Breast epithelium (tissue), 3 donors: ENCODE measurements at regions not wholly inside any gene's neighbourhood (a gene's known extent, or its start where the extent isn't known, plus 50 kb on each side); places are given as distances from the start of the nearest gene placed in this dataset.

Experiments used
- POLR2AphosphoS5 ChIP-seq, 3 donors: sonication (generic); formaldehyde crosslinking; IDR thresholded peaks; one replicate each; pipeline ENCODE4 v1.6.1; 2017; ENCODE audit warnings: antibody characterized with exemption in 3 of 3
- TF ChIP-seq, protein P1 (sequence below), 3 donors: fragments of 450-650 bp; IDR thresholded peaks; one replicate each; pipeline ENCODE4 v1.5.1; 2016 to 2017; ENCODE audit warnings: antibody characterized with exemption in 3 of 3, mild to moderate bottlenecking in 3 of 3, moderate library complexity in 3 of 3

DNA sequence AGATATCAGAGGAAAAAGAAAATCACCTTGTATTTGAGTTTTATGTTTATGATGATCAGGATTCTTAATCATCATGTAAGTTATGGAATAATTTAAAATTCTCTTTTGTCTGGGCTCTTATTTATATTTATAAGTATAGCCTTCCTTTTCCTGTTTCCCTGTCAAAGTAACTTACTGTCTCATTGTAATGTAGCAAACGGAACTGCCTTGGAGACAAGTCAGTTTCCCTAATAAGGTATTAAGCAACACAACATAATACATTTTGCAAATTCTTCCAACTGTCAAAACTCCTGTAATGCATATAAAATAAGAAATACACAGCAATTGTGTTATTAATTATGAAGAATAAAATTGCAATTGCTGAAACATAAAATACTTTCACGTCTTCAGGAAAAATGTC, 463.2 kb downstream of the MAT2B start:
- TF ChIP-seq, protein P1, sequence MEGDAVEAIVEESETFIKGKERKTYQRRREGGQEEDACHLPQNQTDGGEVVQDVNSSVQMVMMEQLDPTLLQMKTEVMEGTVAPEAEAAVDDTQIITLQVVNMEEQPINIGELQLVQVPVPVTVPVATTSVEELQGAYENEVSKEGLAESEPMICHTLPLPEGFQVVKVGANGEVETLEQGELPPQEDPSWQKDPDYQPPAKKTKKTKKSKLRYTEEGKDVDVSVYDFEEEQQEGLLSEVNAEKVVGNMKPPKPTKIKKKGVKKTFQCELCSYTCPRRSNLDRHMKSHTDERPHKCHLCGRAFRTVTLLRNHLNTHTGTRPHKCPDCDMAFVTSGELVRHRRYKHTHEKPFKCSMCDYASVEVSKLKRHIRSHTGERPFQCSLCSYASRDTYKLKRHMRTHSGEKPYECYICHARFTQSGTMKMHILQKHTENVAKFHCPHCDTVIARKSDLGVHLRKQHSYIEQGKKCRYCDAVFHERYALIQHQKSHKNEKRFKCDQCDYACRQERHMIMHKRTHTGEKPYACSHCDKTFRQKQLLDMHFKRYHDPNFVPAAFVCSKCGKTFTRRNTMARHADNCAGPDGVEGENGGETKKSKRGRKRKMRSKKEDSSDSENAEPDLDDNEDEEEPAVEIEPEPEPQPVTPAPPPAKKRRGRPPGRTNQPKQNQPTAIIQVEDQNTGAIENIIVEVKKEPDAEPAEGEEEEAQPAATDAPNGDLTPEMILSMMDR (IDR thresholded peaks at IDR 0.05): no peak
- no peak for TF ChIP-seq POLR2AphosphoS5 (IDR thresholded peaks at IDR 0.05)
